H1 (cell line): ENCODE measurements at regions not wholly inside any gene's neighbourhood (a gene's known extent, or its start where the extent isn't known, plus 50 kb on each side); places are given as distances from the start of the nearest gene placed in this dataset.

Experiments
- EP300 ChIP-seq, 2 experiments: IDR thresholded peaks; 1 replicate in 1 of 2; 2 replicates in 1 of 2; pipeline ENCODE4 v1.6.1; 2011 to 2012; ENCODE audit warnings: low read depth in 2 of 2, low read length in 2 of 2, mild to moderate bottlenecking in 2 of 2, borderline replicate concordance in 1 of 2, inconsistent platforms in 1 of 2, moderate library complexity in 1 of 2
- EZH2 ChIP-seq: fragments of 200-600 bp; sonication (generic); IDR thresholded peaks from 2 replicates; pipeline ENCODE4 v1.7.1; 2012; ENCODE audit warnings: low read depth, mild to moderate bottlenecking, moderate library complexity, low read length, inconsistent platforms; ENCODE audit not compliant: severe bottlenecking
- KDM5A ChIP-seq: fragments of 200-600 bp; IDR thresholded peaks from 2 replicates; pipeline ENCODE4 v1.7.1; 2012; ENCODE audit warnings: mild to moderate bottlenecking, low read length, inconsistent platforms, mixed read lengths
- POLR2A ChIP-seq, 2 experiments: IDR thresholded peaks; 1 replicate in 1 of 2; 2 replicates in 1 of 2; pipeline ENCODE4 v1.6.1; 2011; ENCODE audit warnings: low read depth in 2 of 2, low read length in 2 of 2, mild to moderate bottlenecking in 2 of 2; ENCODE audit errors: control extremely low read depth in 1 of 2
- POLR2AphosphoS5 ChIP-seq: IDR thresholded peaks from 2 replicates; pipeline ENCODE4 v1.6.1; 2011; ENCODE audit warnings: low read depth, low read length
- RAD21 ChIP-seq, 2 experiments: IDR thresholded peaks in 1 of 2; conservative IDR thresholded peaks in 1 of 2; 2 replicates each; pipeline ENCODE4 v1.6.1; 2011; ENCODE audit warnings: low read depth in 2 of 2, low read length in 2 of 2, improper control_type of control experiment in 1 of 2, inconsistent platforms in 1 of 2, mild to moderate bottlenecking in 1 of 2, moderate library complexity in 1 of 2
- SAP30 ChIP-seq: fragments of 300-600 bp; sonication (generic); IDR thresholded peaks from 2 replicates; pipeline ENCODE4 v1.7.1; 2012; ENCODE audit warnings: low read length, moderate library complexity, mild to moderate bottlenecking, inconsistent platforms; ENCODE audit not compliant: insufficient read depth, insufficient replicate concordance
- SIN3A ChIP-seq, 2 experiments: IDR thresholded peaks in 1 of 2; conservative IDR thresholded peaks in 1 of 2; 2 replicates each; pipeline ENCODE4 v1.6.1; 2011 to 2012; ENCODE audit warnings: low read length in 2 of 2, improper control_type of control experiment in 1 of 2, low read depth in 1 of 2, mild to moderate bottlenecking in 1 of 2
- SP2 ChIP-seq: IDR thresholded peaks from 2 replicates; pipeline ENCODE4 v1.6.1; 2012; ENCODE audit warnings: mild to moderate bottlenecking, low read length, inconsistent platforms
- TAF1 ChIP-seq: IDR thresholded peaks from 2 replicates; pipeline ENCODE4 v1.6.1; 2011; ENCODE audit warnings: mild to moderate bottlenecking, low read depth, low read length
- TBP ChIP-seq: IDR thresholded peaks from 2 replicates; pipeline ENCODE4 v1.6.1; 2011; ENCODE audit warnings: low read depth, low read length, improper control_type of control experiment
- TCF12 ChIP-seq: IDR thresholded peaks from 2 replicates; pipeline ENCODE4 v1.6.1; 2011; ENCODE audit warnings: low read depth, mild to moderate bottlenecking, low read length
- TEAD4 ChIP-seq: IDR thresholded peaks from 2 replicates; pipeline ENCODE4 v1.6.1; 2012; ENCODE audit warnings: low read depth, low read length, inconsistent platforms, mixed read lengths
- TF ChIP-seq, protein P1 (sequence below), 3 experiments: IDR thresholded peaks; 1 replicate in 2 of 3; 2 replicates in 1 of 3; pipeline versions ENCODE4 v1.5.1 to v1.6.1; 2011; ENCODE audit warnings: low read length in 3 of 3, mild to moderate bottlenecking in 3 of 3, inconsistent platforms in 2 of 3, low read depth in 1 of 3, moderate library complexity in 1 of 3; ENCODE audit not compliant: insufficient read depth in 1 of 3; ENCODE audit errors: control extremely low read depth in 1 of 3

DNA sequence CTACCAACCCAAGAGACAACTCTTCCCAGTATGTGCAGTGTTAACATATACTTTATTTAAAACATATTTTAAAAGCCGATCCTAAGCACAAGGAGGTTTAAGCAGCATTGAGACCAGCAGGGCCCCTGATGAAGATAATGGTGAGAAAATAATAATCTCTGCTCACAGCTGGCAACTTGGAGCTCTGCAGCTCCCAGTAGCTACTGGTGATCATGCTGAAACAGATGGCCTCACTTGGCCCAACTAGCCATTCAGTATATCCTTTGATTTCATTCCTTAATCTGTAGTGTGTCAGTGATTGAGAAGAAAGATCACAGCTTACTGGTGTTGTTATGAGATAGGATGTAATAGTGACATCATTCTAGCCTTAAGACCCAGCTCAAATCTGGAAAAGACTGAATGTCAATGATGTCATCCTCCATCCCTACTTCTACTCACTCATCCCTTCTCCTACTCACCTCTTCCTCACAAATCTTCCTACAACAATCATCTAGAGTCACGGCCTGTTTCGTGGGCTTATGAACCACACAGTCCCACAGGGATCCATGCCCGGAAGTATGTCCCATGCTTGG lies 817.9 kb downstream of the PLA2G4A start:
- no peak for TF ChIP-seq EZH2
- TF ChIP-seq KDM5A: no peak
- TF ChIP-seq TEAD4: no peak
- TF ChIP-seq TCF12: no peak
- TF ChIP-seq EP300 (IDR thresholded peaks at IDR 0.05; ENCODE audit: borderline replicate concordance in 1 of 2, low read depth in 2 of 2, low read length in 2 of 2): no peak
- TF ChIP-seq POLR2AphosphoS5: no peak
- TF ChIP-seq, protein P1, sequence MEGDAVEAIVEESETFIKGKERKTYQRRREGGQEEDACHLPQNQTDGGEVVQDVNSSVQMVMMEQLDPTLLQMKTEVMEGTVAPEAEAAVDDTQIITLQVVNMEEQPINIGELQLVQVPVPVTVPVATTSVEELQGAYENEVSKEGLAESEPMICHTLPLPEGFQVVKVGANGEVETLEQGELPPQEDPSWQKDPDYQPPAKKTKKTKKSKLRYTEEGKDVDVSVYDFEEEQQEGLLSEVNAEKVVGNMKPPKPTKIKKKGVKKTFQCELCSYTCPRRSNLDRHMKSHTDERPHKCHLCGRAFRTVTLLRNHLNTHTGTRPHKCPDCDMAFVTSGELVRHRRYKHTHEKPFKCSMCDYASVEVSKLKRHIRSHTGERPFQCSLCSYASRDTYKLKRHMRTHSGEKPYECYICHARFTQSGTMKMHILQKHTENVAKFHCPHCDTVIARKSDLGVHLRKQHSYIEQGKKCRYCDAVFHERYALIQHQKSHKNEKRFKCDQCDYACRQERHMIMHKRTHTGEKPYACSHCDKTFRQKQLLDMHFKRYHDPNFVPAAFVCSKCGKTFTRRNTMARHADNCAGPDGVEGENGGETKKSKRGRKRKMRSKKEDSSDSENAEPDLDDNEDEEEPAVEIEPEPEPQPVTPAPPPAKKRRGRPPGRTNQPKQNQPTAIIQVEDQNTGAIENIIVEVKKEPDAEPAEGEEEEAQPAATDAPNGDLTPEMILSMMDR (IDR thresholded peaks at IDR 0.05; ENCODE audit: control extremely low read depth in 1 of 3, insufficient read depth in 1 of 3, low read depth in 1 of 3, low read length in 3 of 3): no peak
- TF ChIP-seq TBP: no peak
- TF ChIP-seq RAD21 (IDR thresholded peaks at IDR 0.05 in 1 of 2, conservative IDR thresholded peaks at IDR 0.05 in 1 of 2; ENCODE audit: low read depth in 2 of 2, low read length in 2 of 2): no peak
- TF ChIP-seq TAF1: no peak
- TF ChIP-seq SP2: no peak
- TF ChIP-seq POLR2A (IDR thresholded peaks at IDR 0.05; ENCODE audit: control extremely low read depth in 1 of 2, low read depth in 2 of 2, low read length in 2 of 2): no peak
- TF ChIP-seq SAP30: no peak
- no peak for TF ChIP-seq SIN3A (conservative IDR thresholded peaks at IDR 0.05 in 1 of 2, IDR thresholded peaks at IDR 0.05 in 1 of 2; ENCODE audit: low read depth in 1 of 2, low read length in 2 of 2)
